ENCODE measurements at regions not wholly inside any gene's neighbourhood (a gene's known extent, or its start where the extent isn't known, plus 50 kb on each side); places are given as distances from the start of the nearest gene placed in this dataset.

DNA sequence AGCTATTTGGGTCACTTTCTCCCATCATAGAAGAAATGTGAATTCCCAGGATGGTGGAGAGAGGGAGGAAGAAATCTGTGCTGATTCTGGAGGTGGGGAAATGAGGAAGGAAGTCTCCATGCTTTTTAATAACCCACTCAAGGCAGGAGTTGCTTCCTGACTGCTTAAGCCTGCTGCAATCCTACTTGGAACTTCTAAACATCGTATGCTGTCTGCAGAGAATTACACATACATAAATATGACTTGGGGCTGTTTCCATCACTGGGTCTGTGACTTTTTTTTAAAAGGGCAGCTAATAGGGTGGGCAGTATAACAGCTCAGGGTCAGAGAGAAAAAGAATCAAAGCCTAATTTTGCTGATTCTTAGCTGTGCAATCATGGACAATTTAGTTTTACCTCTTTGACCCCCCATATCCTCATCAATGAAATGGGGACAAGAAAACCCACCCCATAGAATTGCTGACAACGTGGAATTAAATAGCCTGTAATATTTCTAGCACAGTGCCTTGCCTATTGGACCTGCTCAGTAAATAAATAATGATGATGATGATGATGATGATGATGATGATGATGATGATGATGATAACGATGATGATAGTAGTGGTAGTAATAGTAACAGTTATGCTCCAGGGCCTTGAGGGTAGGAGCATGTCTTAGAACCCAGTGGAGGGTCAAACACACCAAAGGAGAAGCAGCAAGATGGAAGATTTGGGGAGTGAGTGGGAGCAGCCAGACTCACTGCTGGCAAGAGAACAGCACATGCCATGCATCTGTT lies 166.7 kb upstream of the LRFN2 start:
- in situ Hi-C loops (cut with MboI; ENCODE audit: low pct_unique_long_range_greater_than_20kb, low sequenced_read_pairs, unreplicated experiment): no loop called here
- no peak for DNase-seq (ENCODE audit: low spot score)
- TF ChIP-seq, protein P1, sequence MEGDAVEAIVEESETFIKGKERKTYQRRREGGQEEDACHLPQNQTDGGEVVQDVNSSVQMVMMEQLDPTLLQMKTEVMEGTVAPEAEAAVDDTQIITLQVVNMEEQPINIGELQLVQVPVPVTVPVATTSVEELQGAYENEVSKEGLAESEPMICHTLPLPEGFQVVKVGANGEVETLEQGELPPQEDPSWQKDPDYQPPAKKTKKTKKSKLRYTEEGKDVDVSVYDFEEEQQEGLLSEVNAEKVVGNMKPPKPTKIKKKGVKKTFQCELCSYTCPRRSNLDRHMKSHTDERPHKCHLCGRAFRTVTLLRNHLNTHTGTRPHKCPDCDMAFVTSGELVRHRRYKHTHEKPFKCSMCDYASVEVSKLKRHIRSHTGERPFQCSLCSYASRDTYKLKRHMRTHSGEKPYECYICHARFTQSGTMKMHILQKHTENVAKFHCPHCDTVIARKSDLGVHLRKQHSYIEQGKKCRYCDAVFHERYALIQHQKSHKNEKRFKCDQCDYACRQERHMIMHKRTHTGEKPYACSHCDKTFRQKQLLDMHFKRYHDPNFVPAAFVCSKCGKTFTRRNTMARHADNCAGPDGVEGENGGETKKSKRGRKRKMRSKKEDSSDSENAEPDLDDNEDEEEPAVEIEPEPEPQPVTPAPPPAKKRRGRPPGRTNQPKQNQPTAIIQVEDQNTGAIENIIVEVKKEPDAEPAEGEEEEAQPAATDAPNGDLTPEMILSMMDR (IDR thresholded peaks at IDR 0.05; ENCODE audit: extremely low read depth, insufficient read depth, missing control alignments): no peak

DNA sequence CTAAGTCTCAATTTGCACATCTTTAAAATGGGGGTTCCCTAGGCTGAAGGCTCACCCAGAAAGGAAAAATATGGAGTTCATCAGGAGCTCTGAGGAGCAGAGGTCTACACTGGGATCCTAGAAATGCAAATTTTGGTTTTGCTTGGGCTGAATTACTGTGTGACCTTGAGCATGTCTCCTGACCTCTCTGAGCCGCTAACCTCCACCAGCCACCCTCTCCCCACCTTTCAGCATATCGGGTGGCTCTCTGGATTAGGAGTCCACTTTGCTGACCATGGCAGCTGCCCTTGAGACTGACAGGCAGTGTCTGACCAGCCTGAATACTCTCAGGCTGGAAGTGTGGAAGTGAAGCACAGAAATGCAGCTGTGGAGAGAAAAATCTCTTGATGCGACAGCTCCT lies 165.9 kb upstream of the LRFN2 start:
- TF ChIP-seq, protein P1 (IDR thresholded peaks at IDR 0.05; ENCODE audit: extremely low read depth, insufficient read depth, missing control alignments): no peak
- in situ Hi-C loops (cut with MboI; ENCODE audit: low pct_unique_long_range_greater_than_20kb, low sequenced_read_pairs, unreplicated experiment): no loop called here
- DNase-seq (ENCODE audit: low spot score): no peak

- TF ChIP-seq, protein P1 (IDR thresholded peaks at IDR 0.05; ENCODE audit: extremely low read depth, insufficient read depth, missing control alignments): no peak
- no peak for DNase-seq (ENCODE audit: low spot score)
- in situ Hi-C loops (cut with MboI; ENCODE audit: low pct_unique_long_range_greater_than_20kb, low sequenced_read_pairs, unreplicated experiment): no loop called here
These were observed 157.7 kb upstream of the LRFN2 start for GRCh38 chr6:40744835-40745234.

GRCh38 chr6:40743690-40744446 lies 156.7 kb upstream of the LRFN2 start:
- TF ChIP-seq, protein P1 (IDR thresholded peaks at IDR 0.05; ENCODE audit: extremely low read depth, insufficient read depth, missing control alignments): no peak
- in situ Hi-C loops (cut with MboI; ENCODE audit: low pct_unique_long_range_greater_than_20kb, low sequenced_read_pairs, unreplicated experiment): no loop called here
- no peak for DNase-seq (ENCODE audit: low spot score)

DNA sequence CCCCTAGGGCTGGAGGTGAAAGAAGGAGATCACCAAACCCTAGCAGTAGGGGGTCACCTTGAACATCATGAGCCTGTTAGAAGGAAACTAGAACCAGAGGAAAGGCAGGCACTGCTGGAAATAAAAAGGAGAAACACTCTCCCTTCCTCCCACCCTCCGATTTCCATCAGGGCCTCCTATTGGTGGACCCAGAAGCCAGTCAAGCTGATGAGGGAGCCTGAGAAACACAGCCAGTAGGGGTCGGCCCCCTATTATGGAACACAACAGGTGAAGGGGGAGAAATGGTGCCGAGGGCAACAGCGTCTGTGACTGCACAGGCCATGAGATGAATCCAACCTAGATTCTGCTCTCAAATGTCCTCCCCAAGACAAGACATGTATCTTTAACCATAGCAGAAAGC lies 156.1 kb upstream of the LRFN2 start:
- TF ChIP-seq, protein P1 (IDR thresholded peaks at IDR 0.05; ENCODE audit: extremely low read depth, insufficient read depth, missing control alignments): no peak
- in situ Hi-C loops (cut with MboI; ENCODE audit: low pct_unique_long_range_greater_than_20kb, low sequenced_read_pairs, unreplicated experiment): no loop called here
- no peak for DNase-seq (ENCODE audit: low spot score)

DNA sequence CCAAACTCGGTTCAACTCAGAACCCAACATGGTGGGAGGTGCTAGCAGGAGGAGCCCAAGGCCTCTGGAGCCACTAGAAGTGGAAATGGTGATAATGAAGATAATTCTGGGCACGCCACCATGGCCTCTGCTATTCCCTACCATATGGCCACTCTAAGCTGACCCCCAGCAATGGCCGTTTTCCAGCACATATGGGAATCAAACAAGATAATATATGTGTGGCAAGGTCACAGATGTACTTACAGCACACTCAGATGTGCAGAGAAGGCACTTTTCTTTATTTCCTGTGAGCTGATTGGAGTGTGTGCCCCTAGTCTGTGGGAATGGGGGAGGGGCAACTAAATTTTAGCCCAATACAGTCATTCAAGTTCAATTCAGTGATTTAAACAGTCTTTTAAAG lies 153.4 kb upstream of the LRFN2 start:
- no peak for DNase-seq (ENCODE audit: low spot score)
- in situ Hi-C loops (cut with MboI; ENCODE audit: low pct_unique_long_range_greater_than_20kb, low sequenced_read_pairs, unreplicated experiment): no loop called here
- TF ChIP-seq, protein P1 (IDR thresholded peaks at IDR 0.05; ENCODE audit: extremely low read depth, insufficient read depth, missing control alignments): no peak
